ENCODE measurements at regions not wholly inside any gene's neighbourhood (a gene's known extent, or its start where the extent isn't known, plus 50 kb on each side); places are given as distances from the start of the nearest gene placed in this dataset.
"Not testable (repeated sequence)": the region's sequence is repeated elsewhere in the genome, so short reads cannot be mapped to it uniquely, and the experiment has no call there.

- intact Hi-C loops (cut with DNase I); H3K27me3 ChIP-seq (ENCODE audit: control insufficient read depth, insufficient read depth); ATAC-seq; H3K4me3 ChIP-seq (ENCODE audit: low read length); H3K27ac ChIP-seq (ENCODE audit: low read length); H3K4me1 ChIP-seq (ENCODE audit: control insufficient read depth, insufficient read depth, low read length); H3K9me3 ChIP-seq (ENCODE audit: control insufficient read depth, low read length); DNase-seq: not testable (repeated sequence)
- WGBS: 92% methylated on average over 6 of the region's 7 CpGs
These were observed 113.8 kb upstream of the PLGLB2 start for GRCh38 chr2:87634106-87634505.

DNA sequence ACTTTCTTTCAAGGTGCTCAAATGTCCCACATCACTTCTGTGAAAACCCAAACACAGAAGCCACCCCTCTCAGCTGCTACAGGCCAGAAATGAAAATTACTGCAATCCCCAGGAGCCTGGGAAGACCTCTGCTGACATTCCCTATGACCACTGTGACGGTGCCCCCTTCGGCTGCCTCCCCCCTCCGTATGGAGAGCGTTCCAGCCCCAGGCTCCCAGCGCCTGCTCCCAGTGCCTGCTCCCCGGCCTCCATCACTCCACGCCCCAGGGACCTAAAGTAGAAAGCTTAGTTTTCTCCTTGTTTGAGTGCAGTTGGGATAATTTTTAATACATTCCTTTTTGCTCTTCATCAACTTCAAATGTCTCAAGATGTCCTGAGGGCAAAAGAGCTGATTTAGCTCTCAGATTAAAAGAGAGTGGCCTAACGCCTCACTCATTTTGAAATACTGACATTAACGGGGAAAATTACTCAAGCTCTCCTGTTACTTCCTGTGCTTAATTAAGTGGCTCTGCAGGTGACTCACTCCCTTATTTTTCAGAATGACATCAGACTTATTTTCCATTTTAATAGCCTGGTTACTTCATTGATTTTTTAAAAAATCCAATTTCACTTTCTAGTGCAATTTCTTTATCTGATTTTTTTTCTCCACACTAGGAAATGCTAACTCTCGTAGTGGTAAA is 112.8 kb upstream of the PLGLB2 start:
- H3K4me1 ChIP-seq (ENCODE audit: control insufficient read depth, insufficient read depth, low read length); H3K27ac ChIP-seq (ENCODE audit: low read length); ATAC-seq; intact Hi-C loops (cut with DNase I); H3K27me3 ChIP-seq (ENCODE audit: control insufficient read depth, insufficient read depth); H3K9me3 ChIP-seq (ENCODE audit: control insufficient read depth, low read length); H3K4me3 ChIP-seq (ENCODE audit: low read length): not testable (repeated sequence)
- 91% methylated on average over 8 of the region's 10 CpGs for WGBS
- peak in 1 of 3 donors; percentile 43 for DNase-seq

DNA sequence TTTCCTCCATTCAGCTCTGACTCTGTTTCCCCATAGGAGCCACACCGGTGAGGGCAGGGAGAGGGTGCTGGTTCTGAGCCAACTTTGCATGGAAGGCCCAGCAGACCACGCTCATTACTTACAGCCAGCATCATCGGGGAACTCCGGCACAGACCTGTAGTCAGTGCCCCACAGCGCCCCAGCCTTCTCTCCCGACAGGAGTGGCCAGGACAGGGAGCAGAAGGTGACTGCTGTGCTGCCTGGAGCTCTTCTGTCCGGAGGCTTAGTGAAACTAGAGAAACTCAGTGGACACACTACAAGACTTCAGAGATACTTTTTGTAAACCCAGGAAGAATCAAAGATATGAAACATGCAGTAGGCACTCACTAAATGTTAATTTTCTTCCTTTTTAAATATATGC is 111.6 kb upstream of the PLGLB2 start:
- H3K4me3 ChIP-seq (ENCODE audit: low read length); H3K27ac ChIP-seq (ENCODE audit: low read length); H3K4me1 ChIP-seq (ENCODE audit: control insufficient read depth, insufficient read depth, low read length); ATAC-seq; DNase-seq; intact Hi-C loops (cut with DNase I); H3K27me3 ChIP-seq (ENCODE audit: control insufficient read depth, insufficient read depth); H3K9me3 ChIP-seq (ENCODE audit: control insufficient read depth, low read length): not testable (repeated sequence)
- WGBS: 98% methylated on average over 5 of the region's 7 CpGs

GRCh38 chr2:87636735-87637134 is 111.2 kb upstream of the PLGLB2 start:
- H3K4me1 ChIP-seq (ENCODE audit: control insufficient read depth, insufficient read depth, low read length); ATAC-seq; H3K9me3 ChIP-seq (ENCODE audit: control insufficient read depth, low read length); H3K27ac ChIP-seq (ENCODE audit: low read length); H3K27me3 ChIP-seq (ENCODE audit: control insufficient read depth, insufficient read depth); intact Hi-C loops (cut with DNase I); H3K4me3 ChIP-seq (ENCODE audit: low read length): not testable (repeated sequence)
- peak in 1 of 3 donors; percentile 9 for DNase-seq
- 76% methylated on average over 5 of the region's 6 CpGs for WGBS

- H3K4me1 ChIP-seq (ENCODE audit: control insufficient read depth, insufficient read depth, low read length); H3K27me3 ChIP-seq (ENCODE audit: control insufficient read depth, insufficient read depth); H3K9me3 ChIP-seq (ENCODE audit: control insufficient read depth, low read length); H3K27ac ChIP-seq (ENCODE audit: low read length); H3K4me3 ChIP-seq (ENCODE audit: low read length); intact Hi-C loops (cut with DNase I): not testable (repeated sequence)
- WGBS: 64% methylated on average over 13 of the region's 15 CpGs
- DNase-seq: peak; percentile 42 to 83 (median 80)
- peak; percentile 62 to 73 for ATAC-seq
These were observed 110.5 kb upstream of the PLGLB2 start for GRCh38 chr2:87637249-87637990.

DNA sequence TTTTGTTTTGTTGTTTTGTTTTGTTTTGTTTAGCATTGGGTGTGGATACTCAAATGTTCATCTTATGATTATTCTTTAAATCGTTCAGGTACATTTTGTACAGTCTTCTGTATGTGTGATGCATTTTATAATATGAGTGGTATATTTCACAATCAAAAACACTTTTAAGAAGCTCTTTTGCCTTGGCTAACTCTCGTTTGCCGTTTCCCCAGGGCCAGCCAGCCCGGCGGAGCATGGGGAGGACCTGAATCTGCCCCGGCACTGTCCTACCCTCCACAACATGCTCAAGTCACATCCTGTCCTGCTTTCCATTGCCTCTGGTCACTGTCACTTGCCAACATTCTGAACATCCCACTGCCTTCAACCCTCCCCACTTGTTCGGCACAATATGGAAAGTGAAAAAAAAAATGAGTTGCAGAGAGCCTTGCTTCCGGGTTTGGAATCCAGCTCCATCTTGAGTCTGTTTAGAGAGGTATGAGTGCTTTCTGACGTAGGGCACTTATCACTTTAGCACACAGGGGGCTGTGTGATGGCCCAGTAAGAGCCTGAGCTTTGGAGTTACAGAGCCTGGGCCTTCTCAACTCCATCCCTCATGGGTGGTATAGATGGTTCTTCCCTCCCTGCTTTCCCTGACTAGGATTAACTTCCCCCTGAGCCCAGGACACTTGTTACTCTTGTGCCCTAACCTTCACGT is 109.6 kb upstream of the PLGLB2 start:
- H3K27ac ChIP-seq (ENCODE audit: low read length); ATAC-seq; intact Hi-C loops (cut with DNase I); H3K27me3 ChIP-seq (ENCODE audit: control insufficient read depth, insufficient read depth); DNase-seq; H3K9me3 ChIP-seq (ENCODE audit: control insufficient read depth, low read length); H3K4me1 ChIP-seq (ENCODE audit: control insufficient read depth, insufficient read depth, low read length); H3K4me3 ChIP-seq (ENCODE audit: low read length): not testable (repeated sequence)
- WGBS: 79% methylated on average over 10 of the region's 10 CpGs

- H3K4me1 ChIP-seq (ENCODE audit: control insufficient read depth, insufficient read depth, low read length); H3K4me3 ChIP-seq (ENCODE audit: low read length); H3K27ac ChIP-seq (ENCODE audit: low read length); ATAC-seq; H3K9me3 ChIP-seq (ENCODE audit: control insufficient read depth, low read length); H3K27me3 ChIP-seq (ENCODE audit: control insufficient read depth, insufficient read depth); intact Hi-C loops (cut with DNase I); DNase-seq: not testable (repeated sequence)
- WGBS: 100% methylated on average over 2 of the region's 7 CpGs
These were observed 109.0 kb upstream of the PLGLB2 start for GRCh38 chr2:87638872-87639271.

DNA sequence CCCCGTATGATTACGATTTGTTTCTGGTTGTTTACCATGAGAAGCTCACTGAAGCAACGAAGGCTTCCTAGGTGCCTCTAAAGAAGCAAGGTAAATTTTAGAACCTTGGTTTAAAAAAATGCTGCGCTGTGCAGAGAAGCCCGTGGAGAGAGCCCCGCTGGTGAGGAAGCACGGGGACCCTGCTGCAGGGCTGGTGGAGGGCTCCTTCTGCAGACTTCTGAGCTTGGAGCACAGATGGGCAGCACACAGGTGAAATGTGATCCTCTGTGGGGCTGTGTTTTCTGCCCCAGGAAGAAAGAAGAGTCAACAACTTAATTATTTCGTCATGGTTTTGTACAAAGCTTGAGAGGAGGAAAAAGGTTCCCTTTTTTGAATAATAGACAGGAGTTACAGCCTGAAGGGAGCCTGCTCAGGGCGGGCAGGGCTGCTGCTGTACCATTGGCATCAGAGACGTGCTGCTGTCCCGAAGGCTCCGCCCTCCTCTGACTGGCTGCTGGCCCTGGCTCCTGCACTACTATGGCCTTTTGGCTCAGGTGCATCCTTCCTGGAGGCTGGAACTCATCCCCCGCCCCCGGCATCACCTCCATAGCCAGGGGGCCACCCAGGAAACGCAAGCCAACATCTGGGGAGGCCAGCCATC is 108.0 kb upstream of the PLGLB2 start:
- 81% methylated on average over 11 of the region's 15 CpGs for WGBS
- H3K4me1 ChIP-seq (ENCODE audit: control insufficient read depth, insufficient read depth, low read length); H3K4me3 ChIP-seq (ENCODE audit: low read length); DNase-seq; ATAC-seq; intact Hi-C loops (cut with DNase I); H3K27me3 ChIP-seq (ENCODE audit: control insufficient read depth, insufficient read depth); H3K27ac ChIP-seq (ENCODE audit: low read length); H3K9me3 ChIP-seq (ENCODE audit: control insufficient read depth, low read length): not testable (repeated sequence)

DNA sequence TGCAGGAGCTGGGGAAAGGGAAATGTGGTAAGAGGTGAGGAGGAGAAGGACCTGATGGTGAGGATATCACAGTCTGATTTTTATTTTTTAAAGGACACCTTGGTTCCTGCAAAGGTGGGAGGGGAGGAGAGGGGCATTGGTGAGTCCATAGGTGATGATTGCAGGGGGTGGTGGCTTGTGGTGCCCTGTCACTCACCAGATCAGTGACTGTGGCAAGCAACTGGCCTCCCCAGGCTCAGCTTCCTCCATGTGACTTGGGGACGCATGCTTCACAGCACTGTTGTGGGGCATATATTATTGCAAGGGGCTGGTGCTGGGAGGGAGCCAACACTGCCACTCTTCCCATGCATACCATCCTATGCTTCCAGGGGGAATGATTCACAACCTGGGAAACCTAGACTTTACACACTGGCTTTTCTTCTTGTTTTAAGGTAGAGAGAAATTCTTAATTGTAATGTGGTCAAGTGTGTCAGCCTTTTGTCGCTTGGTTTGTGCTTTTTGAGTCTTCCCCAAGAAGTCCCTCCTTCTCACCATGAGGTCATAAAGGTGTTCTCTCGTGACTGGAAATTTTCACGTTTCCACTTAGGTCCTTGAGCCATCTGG is 106.8 kb upstream of the PLGLB2 start:
- H3K9me3 ChIP-seq (ENCODE audit: control insufficient read depth, low read length); H3K4me1 ChIP-seq (ENCODE audit: control insufficient read depth, insufficient read depth, low read length); H3K4me3 ChIP-seq (ENCODE audit: low read length); DNase-seq; intact Hi-C loops (cut with DNase I); H3K27me3 ChIP-seq (ENCODE audit: control insufficient read depth, insufficient read depth); ATAC-seq; H3K27ac ChIP-seq (ENCODE audit: low read length): not testable (repeated sequence)
- WGBS: 85% methylated on average over 3 of the region's 4 CpGs

- H3K9me3 ChIP-seq (ENCODE audit: control insufficient read depth, low read length); intact Hi-C loops (cut with DNase I); ATAC-seq; H3K4me3 ChIP-seq (ENCODE audit: low read length); DNase-seq; H3K27me3 ChIP-seq (ENCODE audit: control insufficient read depth, insufficient read depth); H3K4me1 ChIP-seq (ENCODE audit: control insufficient read depth, insufficient read depth, low read length); H3K27ac ChIP-seq (ENCODE audit: low read length): not testable (repeated sequence)
- 96% methylated on average over 4 of the region's 4 CpGs for WGBS
These were observed 104.7 kb upstream of the PLGLB2 start for GRCh38 chr2:87643165-87643564.
